Mesendoderm (in vitro differentiated cells): ENCODE measurements at regions not wholly inside any gene's neighbourhood (a gene's known extent, or its start where the extent isn't known, plus 50 kb on each side); places are given as distances from the start of the nearest gene placed in this dataset.

Experiments
- DNase-seq: peaks from one replicate; pipeline ENCODE4 v3.0.0; 2013
- H2AK5ac ChIP-seq: 2 replicates; pipeline ENCODE4 v1.6.1; 2013; ENCODE audit warnings: low read length, inconsistent platforms
- H2BK120ac ChIP-seq: 2 replicates; pipeline ENCODE4 v1.6.1; 2013; ENCODE audit warnings: low read depth, mild to moderate bottlenecking, low read length, moderate library complexity, mixed read lengths
- H2BK15ac ChIP-seq: replicated peaks from 2 replicates; pipeline ENCODE4 v1.6.1; 2013; ENCODE audit warnings: low read depth, mild to moderate bottlenecking, moderate library complexity
- H2BK5ac ChIP-seq: 2 replicates; pipeline ENCODE4 v1.6.1; 2013; ENCODE audit warnings: low read length, inconsistent platforms
- H3K18ac ChIP-seq: 2 replicates; pipeline ENCODE4 v1.6.1; 2013; ENCODE audit warnings: mild to moderate bottlenecking, low read length, mixed read lengths
- H3K23ac ChIP-seq: one replicate; pipeline ENCODE4 v1.6.1; 2013; ENCODE audit warnings: low read length
- H3K27ac ChIP-seq: 2 replicates; pipeline ENCODE4 v1.5.1; 2013; ENCODE audit warnings: low read depth, mild to moderate bottlenecking, inconsistent platforms, low read length, moderate library complexity
- H3K27me3 ChIP-seq: 2 replicates; pipeline ENCODE4 v1.6.1; 2013; ENCODE audit warnings: low read length, control low read depth, mild to moderate bottlenecking, inconsistent platforms; ENCODE audit not compliant: insufficient read depth, poor library complexity
- H3K36me3 ChIP-seq: 2 replicates; pipeline ENCODE4 v1.6.1; 2013; ENCODE audit warnings: low read length, inconsistent platforms; ENCODE audit not compliant: control insufficient read depth, insufficient read depth
- H3K4ac ChIP-seq: one replicate; pipeline ENCODE4 v1.6.1; 2013; ENCODE audit warnings: low read depth, mild to moderate bottlenecking, low read length, moderate library complexity
- H3K4me1 ChIP-seq: 2 replicates; pipeline ENCODE4 v1.6.1; 2013; ENCODE audit warnings: low read depth, low read length, inconsistent platforms; ENCODE audit not compliant: control insufficient read depth
- H3K4me2 ChIP-seq: 2 replicates; pipeline ENCODE4 v1.6.1; 2013; ENCODE audit warnings: low read length
- H3K4me3 ChIP-seq: 2 replicates; pipeline ENCODE4 v1.5.1; 2013; ENCODE audit warnings: mild to moderate bottlenecking, low read length
- H3K56ac ChIP-seq: one replicate; pipeline ENCODE4 v1.6.1; 2013; ENCODE audit warnings: low read length
- H3K79me1 ChIP-seq: 2 replicates; pipeline ENCODE4 v1.6.1; 2013; ENCODE audit warnings: low read length, inconsistent platforms
- H3K79me2 ChIP-seq: 2 replicates; pipeline ENCODE4 v1.6.1; 2013; ENCODE audit warnings: mild to moderate bottlenecking, low read length; ENCODE audit not compliant: control insufficient read depth, insufficient read depth
- H3K9ac ChIP-seq: 2 replicates; pipeline ENCODE4 v1.6.1; 2013; ENCODE audit warnings: low read length, inconsistent platforms
- H4K5ac ChIP-seq: one replicate; pipeline ENCODE4 v1.6.1; 2013; ENCODE audit warnings: low read length
- H4K8ac ChIP-seq: one replicate; pipeline ENCODE4 v1.6.1; 2013; ENCODE audit warnings: low read depth, mild to moderate bottlenecking, control low read depth, low read length, moderate library complexity
- WGBS: extraction: QIAGEN DNeasy Blood & Tissue Kit; methylation state at CpG from one replicate; pipeline ENCODE4 v1.1.7; 2013; ENCODE audit warnings: low lambda C conversion rate, missing lambda C conversion rate; ENCODE audit not compliant: insufficient coverage; ENCODE audit errors: extremely low coverage; 5-methylcytosine and 5-hydroxymethylcytosine counted together

GRCh38 chr4:98195005-98195404, 51.7 kb upstream of the STPG2 start:
- no peak overlapping the region for H3K56ac ChIP-seq
- H3K9ac ChIP-seq, result no peak overlapping the region
- no peak overlapping the region for H4K5ac ChIP-seq
- no peak overlapping the region for H2BK120ac ChIP-seq
- H3K23ac ChIP-seq, result no peak overlapping the region
- H3K4me1 ChIP-seq, result no peaks in the 10 kb centered on the region
- no peak for DNase-seq
- no peak overlapping the region for H4K8ac ChIP-seq
- whole genome bisulfite sequencing, result no CpG with 5 or more reads among the region's 7 CpGs
- H3K4me3 ChIP-seq, result no peak overlapping the region
- H3K79me2 ChIP-seq, result no peaks in the 10 kb centered on the region
- no peak overlapping the region for H3K18ac ChIP-seq
- no peak overlapping the region for H2AK5ac ChIP-seq
- H3K27ac ChIP-seq, result no peak overlapping the region
- no peaks in the 10 kb centered on the region for H3K36me3 ChIP-seq
- H3K4ac ChIP-seq, result no peak overlapping the region
- H2BK5ac ChIP-seq, result no peak overlapping the region
- no peaks in the 10 kb centered on the region for H3K79me1 ChIP-seq
- H3K27me3 ChIP-seq, result no peaks in the 10 kb centered on the region
- no peak overlapping the region for H2BK15ac ChIP-seq
- no peak overlapping the region for H3K4me2 ChIP-seq

DNA sequence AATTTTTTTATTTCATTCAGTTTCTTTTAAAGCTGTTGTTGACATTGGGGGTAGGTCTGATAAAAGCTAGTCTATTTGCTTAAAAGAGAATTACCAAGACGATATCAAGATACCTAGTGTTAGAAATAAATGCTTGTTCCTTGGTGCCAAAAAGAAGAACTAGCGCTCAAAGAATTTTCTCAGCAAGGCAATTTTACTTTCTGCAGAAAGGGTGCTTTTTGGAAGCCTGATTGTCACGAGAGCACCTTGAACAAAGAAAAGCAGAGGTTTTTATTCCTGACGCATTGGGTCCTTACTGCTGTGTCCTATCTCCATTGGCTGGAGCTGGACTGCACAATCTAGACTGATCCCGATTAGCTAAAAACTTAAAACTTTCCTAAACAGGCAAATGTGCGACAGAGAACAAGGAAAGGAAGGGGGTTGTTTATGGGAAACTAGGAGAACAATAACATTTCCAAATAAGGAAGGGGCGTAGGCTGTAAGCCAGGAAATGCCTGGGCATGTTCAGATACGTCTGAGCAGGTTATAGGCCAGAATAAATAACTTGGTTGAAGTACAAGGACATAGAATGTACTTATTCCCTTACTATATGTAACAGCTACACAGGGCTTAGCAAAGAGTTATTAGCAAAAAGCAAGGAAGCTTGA, 50.3 kb upstream of the STPG2 start:
- Histone ChIP-seq H3K23ac (no peak overlapping the region), H3K27me3 (no peaks in the 10 kb centered on the region), H3K4me3 (no peak overlapping the region), H3K36me3 (no peaks in the 10 kb centered on the region), H3K79me1 (no peaks in the 10 kb centered on the region), H2BK15ac (no peak overlapping the region), H3K56ac (no peak overlapping the region), H3K27ac (no peak overlapping the region), H3K9ac (no peak overlapping the region), H2BK5ac (no peak overlapping the region), H3K4me1 (no peaks in the 10 kb centered on the region), H4K8ac (no peak overlapping the region), H3K79me2 (no peaks in the 10 kb centered on the region), H3K4me2 (no peak overlapping the region), H4K5ac (no peak overlapping the region), H3K18ac (no peak overlapping the region), H2BK120ac (no peak overlapping the region), H3K4ac (no peak overlapping the region), H2AK5ac (no peak overlapping the region)
- no CpG with 5 or more reads among the region's 8 CpGs for WGBS
- peak; percentile 2 for DNase-seq
